ENCODE measurements at regions not wholly inside any gene's neighbourhood (a gene's known extent, or its start where the extent isn't known, plus 50 kb on each side); places are given as distances from the start of the nearest gene placed in this dataset.

DNA sequence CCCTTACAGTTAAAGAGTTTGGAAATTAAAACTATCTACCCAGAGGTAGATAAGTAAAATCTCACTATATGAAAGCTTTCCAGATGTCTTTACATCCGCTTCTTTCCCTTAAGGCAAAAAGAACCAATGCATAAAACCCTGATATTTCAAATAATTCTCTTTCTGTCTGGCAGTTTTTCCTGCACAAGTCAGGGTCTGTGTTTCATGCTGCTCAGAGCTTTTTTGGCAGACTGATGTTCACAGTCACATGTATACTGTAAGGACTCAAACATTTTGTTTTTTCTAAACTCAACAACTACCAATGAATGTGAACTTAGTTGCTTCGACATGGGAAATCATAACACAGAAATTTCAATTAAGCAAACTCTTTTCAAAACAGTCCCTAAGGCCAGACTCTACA lies 988.4 kb downstream of the EPHA3 start:
- H3K36me3 Mint-ChIP-seq (ENCODE audit: low read depth), result peaks cover 70% of the 10 kb centered on the region
- 94 to 95% methylated on average over 2 of the region's 2 CpGs for WGBS, 2 experiments (ENCODE audit: insufficient coverage in 1 of 2, insufficient read length in 1 of 2)

DNA sequence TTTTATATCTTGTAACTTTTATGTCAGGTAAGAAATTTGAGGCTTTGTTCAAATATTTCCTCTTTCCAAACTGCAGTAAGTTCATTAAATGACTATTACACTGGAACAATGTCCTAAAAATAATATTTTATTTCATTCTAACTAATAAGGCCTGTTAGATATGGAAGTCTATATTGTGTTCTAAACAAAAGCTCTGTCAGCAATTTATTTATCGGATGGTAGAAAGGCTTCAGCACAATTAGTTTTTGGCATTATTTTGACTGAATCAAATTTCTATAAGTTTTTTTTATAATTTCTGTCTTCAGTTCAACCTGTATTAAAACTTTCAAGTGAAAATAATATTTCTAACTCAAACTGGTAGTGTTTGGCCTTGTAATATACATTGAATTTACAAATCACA lies 992.1 kb downstream of the EPHA3 start:
- H3K27ac Mint-ChIP-seq, result no peak overlapping the region
- H3K9me3 Mint-ChIP-seq, result peaks cover 3% of the 10 kb centered on the region
- peaks cover 4% of the 10 kb centered on the region for H3K4me1 Mint-ChIP-seq
- peaks cover 39% of the 10 kb centered on the region for H3K36me3 ChIP-seq (ENCODE audit: control insufficient read depth, insufficient read depth, low read length)
- H3K27ac ChIP-seq (ENCODE audit: low read depth, low read length), result no peak overlapping the region
- no peaks in the 10 kb centered on the region for H3K4me1 ChIP-seq (ENCODE audit: control insufficient read depth, insufficient read depth, low read length)
- H3K4me3 ChIP-seq (ENCODE audit: low read length), result no peak overlapping the region
- TF ChIP-seq, protein P1, sequence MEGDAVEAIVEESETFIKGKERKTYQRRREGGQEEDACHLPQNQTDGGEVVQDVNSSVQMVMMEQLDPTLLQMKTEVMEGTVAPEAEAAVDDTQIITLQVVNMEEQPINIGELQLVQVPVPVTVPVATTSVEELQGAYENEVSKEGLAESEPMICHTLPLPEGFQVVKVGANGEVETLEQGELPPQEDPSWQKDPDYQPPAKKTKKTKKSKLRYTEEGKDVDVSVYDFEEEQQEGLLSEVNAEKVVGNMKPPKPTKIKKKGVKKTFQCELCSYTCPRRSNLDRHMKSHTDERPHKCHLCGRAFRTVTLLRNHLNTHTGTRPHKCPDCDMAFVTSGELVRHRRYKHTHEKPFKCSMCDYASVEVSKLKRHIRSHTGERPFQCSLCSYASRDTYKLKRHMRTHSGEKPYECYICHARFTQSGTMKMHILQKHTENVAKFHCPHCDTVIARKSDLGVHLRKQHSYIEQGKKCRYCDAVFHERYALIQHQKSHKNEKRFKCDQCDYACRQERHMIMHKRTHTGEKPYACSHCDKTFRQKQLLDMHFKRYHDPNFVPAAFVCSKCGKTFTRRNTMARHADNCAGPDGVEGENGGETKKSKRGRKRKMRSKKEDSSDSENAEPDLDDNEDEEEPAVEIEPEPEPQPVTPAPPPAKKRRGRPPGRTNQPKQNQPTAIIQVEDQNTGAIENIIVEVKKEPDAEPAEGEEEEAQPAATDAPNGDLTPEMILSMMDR (conservative IDR thresholded peaks at IDR 0.05), result no peak
- peaks cover 70% of the 10 kb centered on the region for H3K36me3 Mint-ChIP-seq (ENCODE audit: low read depth)
- H3K27me3 Mint-ChIP-seq (ENCODE audit: insufficient read depth), result no peaks in the 10 kb centered on the region
- no peaks in the 10 kb centered on the region for H3K27me3 ChIP-seq (ENCODE audit: control insufficient read depth, insufficient read depth, low read length, poor library complexity, severe bottlenecking)
- DNase-seq, result no peak
- no peak overlapping the region for H3K4me3 Mint-ChIP-seq
- 100% methylated on average over 1 of the region's 1 CpG; no CpG with 5 or more reads in 1 of the 2 experiments for WGBS, 2 experiments (ENCODE audit: insufficient coverage in 1 of 2, insufficient read length in 1 of 2)
- no peaks in the 10 kb centered on the region for H3K9me3 ChIP-seq (ENCODE audit: control insufficient read depth, low read length)
- no peak overlapping the region for H3K9ac ChIP-seq (ENCODE audit: extremely low read depth, low read length, poor library complexity, severe bottlenecking)

More for the DNA sequence above, 988.4 kb downstream of the EPHA3 start:
- H3K27me3 ChIP-seq (ENCODE audit: control insufficient read depth, insufficient read depth, low read length, poor library complexity, severe bottlenecking), result no peaks in the 10 kb centered on the region
- DNase-seq, result no peak
- Mint-ChIP-seq H3K27me3 (ENCODE audit: insufficient read depth) (no peaks in the 10 kb centered on the region), H3K27ac (no peak overlapping the region), H3K9me3 (no peaks in the 10 kb centered on the region), H3K4me1 (peaks cover 22% of the 10 kb centered on the region), H3K4me3 (no peak overlapping the region)
- H3K36me3 ChIP-seq (ENCODE audit: control insufficient read depth, insufficient read depth, low read length), result peaks cover 58% of the 10 kb centered on the region
- H3K27ac ChIP-seq (ENCODE audit: low read depth, low read length), result no peak overlapping the region
- H3K4me1 ChIP-seq (ENCODE audit: control insufficient read depth, insufficient read depth, low read length), result peaks cover 2% of the 10 kb centered on the region
- H3K4me3 ChIP-seq (ENCODE audit: low read length), result no peak overlapping the region
- no peak overlapping the region for H3K9ac ChIP-seq (ENCODE audit: extremely low read depth, low read length, poor library complexity, severe bottlenecking)
- H3K9me3 ChIP-seq (ENCODE audit: control insufficient read depth, low read length), result no peaks in the 10 kb centered on the region
- TF ChIP-seq, protein P1 (conservative IDR thresholded peaks at IDR 0.05), result no peak

DNA sequence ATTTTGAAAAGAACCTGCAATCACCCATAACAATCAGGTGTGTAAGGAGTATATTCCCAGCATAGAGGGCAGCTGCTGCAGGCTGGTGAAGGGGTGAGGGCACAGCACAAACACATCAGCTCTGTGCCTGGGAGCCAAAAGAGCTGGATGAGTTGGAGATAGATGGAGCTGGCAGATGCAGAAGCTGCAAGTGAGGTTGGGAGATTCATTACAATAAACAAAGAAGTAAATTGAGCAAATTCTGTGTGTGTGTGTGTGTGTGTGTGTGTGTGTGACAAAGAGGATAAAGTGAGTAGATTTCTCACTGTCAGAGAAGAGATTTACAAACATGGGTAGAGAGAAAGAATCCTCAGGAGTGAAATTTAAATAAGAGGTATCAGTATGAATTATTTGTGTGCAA lies 994.7 kb downstream of the EPHA3 start:
- no peaks in the 10 kb centered on the region for H3K27me3 Mint-ChIP-seq (ENCODE audit: insufficient read depth)
- TF ChIP-seq, protein P1 (conservative IDR thresholded peaks at IDR 0.05), result no peak
- peaks cover 75% of the 10 kb centered on the region for H3K36me3 Mint-ChIP-seq (ENCODE audit: low read depth)
- Histone ChIP-seq H3K27me3 (ENCODE audit: control insufficient read depth, insufficient read depth, low read length, poor library complexity, severe bottlenecking) (no peaks in the 10 kb centered on the region), H3K4me1 (ENCODE audit: control insufficient read depth, insufficient read depth, low read length) (no peaks in the 10 kb centered on the region), H3K27ac (ENCODE audit: low read depth, low read length) (no peak overlapping the region), H3K9ac (ENCODE audit: extremely low read depth, low read length, poor library complexity, severe bottlenecking) (no peak overlapping the region), H3K9me3 (ENCODE audit: control insufficient read depth, low read length) (no peaks in the 10 kb centered on the region), H3K36me3 (ENCODE audit: control insufficient read depth, insufficient read depth, low read length) (peaks cover 19% of the 10 kb centered on the region), H3K4me3 (ENCODE audit: low read length) (no peak overlapping the region)
- H3K4me3 Mint-ChIP-seq, result no peak overlapping the region
- H3K27ac Mint-ChIP-seq, result no peak overlapping the region
- H3K9me3 Mint-ChIP-seq, result peaks cover 29% of the 10 kb centered on the region
- no peak for DNase-seq
- peaks cover 4% of the 10 kb centered on the region for H3K4me1 Mint-ChIP-seq
